HG03521 (cell line): ENCODE measurements at regions not wholly inside any gene's neighbourhood (a gene's known extent, or its start where the extent isn't known, plus 50 kb on each side); places are given as distances from the start of the nearest gene placed in this dataset.

Experiments used
- ATAC-seq: cut with Tn5 transposase; IDR thresholded peaks from one replicate; pipeline ENCODE4 v1.9.1; 2021; ENCODE audit warnings: mild to moderate bottlenecking, moderate library complexity; ENCODE audit not compliant: unreplicated experiment

DNA sequence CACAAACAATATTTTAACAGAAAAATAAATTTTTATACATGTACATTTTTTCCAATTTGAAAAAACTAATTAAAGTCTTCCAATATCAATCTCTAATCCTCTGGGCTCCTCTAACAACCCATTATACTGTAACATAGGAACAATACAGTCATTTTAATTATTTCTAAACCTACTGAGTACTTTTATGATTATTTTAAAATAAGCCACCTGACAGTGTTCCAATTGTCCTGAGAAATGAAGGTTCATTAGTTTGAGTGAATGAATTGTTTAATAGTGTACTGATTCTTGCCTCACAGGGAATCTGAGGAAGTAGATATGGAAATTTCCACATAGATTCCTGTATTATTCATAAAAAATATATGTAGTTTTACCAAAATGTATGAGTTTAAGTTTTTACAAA, 123.1 kb upstream of the EYS start:
- ATAC-seq: no peak

DNA sequence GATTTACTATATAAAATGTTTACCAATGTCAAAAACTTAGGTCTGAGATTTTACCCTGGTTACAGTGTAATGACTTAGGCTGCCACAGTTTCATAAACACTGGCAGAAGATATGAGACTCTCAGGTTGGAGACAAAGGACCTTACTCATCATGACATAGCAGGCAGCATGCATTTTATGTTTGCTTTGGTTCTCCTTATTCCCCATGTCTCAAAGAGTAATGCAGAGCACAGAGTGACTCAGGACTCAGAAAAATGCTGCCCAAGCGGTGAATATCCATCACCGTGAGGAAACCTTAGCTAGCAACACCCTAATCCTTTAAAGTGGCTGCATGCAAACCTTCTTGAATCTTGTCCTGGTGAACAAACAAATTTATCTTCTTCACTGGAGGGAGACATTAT, 112.1 kb upstream of the EYS start:
- no peak for ATAC-seq

DNA sequence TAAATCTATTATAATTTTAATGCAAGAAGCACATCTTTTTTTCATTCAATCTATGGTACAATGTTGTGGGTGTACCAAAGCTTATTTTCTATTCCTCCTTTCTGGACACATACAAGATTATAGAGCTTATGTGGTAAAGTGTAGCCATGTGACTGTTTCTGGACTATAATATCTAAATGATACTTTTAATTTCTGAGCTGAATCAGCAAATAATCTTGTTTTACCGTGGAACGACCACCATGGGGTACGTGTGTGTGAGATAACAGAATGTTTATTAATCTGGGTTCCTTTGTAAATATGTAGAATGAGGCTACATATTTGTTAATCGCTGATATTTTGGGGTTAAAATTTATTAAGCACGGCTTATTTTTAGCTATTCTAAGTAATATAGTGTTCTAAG, 111.5 kb upstream of the EYS start:
- no peak for ATAC-seq

DNA sequence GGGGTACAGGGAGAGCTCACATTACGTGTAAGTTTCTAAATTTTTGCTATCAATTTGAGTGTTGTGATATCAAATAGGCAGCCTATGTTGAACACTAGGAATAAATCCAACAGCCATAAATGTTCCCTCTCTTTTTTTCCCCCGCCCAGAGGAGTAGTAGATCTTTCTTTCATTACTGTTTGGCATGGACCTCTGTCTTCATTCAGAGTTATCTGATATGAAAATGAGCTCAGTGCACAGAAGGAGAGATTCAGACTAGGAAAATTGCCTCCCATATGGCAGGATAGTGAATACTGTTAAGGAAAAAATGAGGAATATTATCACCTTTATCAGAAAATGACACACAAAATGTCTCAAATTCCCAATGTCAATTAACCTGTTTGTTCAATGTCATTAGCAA, 110.0 kb upstream of the EYS start:
- ATAC-seq: no peak

DNA sequence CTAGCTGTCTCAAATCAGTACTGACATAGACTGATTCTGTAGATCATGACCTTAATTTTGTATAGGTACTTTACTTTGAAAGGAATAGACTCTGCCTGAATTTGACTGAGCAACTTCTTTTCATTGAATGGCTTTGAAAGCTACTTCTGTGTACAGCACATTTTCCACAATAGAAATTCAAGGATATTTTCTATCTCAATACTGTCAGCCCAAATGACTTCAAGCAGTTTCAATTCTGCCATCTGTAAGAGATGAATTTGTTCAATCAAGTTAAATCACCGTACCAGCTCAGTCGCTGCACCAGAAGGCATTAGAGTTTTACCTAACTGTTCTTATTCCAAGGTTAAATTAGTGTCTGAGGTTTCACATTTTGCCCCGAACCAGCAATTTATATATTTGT, 107.0 kb upstream of the EYS start:
- no peak for ATAC-seq

DNA sequence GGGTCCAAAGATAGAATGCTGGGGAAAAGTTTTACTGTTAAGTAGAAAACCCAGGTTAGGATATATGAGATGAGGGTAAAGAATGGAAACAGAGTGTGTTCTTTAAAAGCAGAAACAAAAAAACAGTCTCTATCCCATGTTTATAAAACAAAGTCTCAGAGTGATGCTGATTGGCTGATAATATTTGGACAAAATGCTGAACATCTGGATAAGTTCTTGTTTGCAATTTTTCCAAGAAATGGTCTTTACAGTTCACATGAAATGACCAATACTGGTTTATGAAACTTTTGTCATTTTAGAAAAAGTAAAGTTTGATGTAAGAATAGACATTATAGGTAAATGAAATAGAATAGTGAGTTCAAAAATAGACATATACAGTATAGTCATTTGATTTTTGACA, 96.2 kb upstream of the EYS start:
- no peak for ATAC-seq

DNA sequence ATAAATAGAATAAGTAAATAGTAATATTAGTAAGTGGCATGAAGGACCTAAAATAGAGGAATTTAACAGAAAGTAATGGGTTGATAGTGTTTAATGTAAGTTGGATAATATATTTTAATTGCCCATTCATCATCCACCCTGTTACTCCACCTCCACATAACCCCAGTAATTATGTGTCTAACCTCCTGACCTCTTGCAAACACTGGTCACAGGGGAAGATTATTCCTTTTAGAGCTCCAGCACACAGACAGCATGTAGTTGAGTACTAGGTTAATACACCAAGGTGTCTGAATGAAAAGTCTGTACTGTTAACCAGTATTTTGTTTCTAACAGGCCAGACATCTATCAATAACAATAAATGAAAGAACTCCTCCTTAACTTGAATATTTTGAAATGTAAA, 92.4 kb upstream of the EYS start:
- ATAC-seq: no peak

DNA sequence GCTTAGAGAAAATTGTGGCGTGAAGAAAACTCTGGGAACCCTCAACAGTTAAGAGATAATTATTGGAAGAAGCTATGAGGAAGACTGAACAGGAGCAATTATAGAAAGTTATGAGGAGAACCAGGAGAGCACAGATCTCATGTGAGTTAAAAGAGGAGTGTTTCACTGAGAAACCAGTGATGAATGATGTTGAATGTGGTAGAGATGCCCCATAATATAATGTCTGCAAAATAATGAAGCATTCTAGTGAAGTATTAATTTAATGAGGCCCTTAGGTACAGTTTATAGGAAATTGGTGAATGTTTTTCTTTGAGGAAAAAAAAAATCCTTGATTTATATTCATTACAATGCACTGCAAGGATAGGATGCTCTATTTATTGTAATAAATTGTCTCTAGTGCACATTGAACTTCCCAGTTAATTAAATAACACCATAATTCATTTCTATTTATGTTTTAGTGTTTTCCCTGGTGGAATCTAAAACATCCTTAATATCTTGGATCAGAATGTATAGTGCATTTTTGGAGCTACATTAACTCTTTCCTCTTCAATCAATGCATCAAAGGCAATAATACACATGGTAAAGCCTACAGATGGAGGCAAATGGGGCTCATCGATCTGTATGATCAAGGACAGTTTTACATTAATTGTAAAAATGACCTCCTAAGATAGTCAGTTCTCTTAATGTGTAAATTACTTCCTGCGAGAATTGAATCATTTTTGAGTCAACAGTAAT, 91.4 kb upstream of the EYS start:
- ATAC-seq: no peak

DNA sequence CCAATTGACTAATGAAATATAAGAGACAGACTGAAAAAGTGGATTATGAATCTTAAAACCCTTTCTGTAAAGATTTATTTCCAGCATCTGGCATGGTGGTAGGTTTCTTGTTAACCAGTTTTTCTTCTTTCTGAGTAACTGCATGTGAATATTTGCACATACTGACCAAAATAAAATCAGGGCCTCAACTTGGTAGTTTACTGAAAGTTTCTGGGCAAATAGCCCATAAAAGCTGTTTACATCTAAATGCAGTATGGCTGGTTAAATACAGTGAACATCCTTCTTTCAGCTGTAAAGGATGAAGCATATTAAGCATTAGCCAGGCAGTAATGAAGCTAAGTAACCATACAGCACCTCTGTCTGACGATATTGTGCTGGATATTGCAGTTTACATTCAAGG, 83.6 kb upstream of the EYS start:
- ATAC-seq: no peak

DNA sequence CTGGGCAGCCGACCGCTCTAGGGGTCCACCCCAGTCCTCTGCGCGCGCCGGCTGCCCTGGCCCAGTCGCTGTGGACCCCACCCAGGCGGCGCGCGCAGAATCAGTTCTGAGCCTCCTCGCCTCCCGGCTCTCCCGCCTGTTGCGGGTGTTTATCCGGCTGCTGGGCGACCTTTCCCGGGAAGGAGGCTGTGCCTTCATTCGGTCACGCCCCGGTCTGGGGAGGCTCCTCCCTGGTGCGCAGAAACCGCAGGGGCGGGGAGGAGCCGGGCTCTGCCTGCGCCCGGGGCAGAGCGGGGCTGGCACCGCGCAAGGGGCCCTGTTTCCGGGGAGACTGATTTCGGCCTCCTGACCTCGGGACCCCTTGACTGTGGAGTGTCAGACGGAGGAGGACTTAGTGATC, 80.8 kb upstream of the EYS start:
- no peak for ATAC-seq

DNA sequence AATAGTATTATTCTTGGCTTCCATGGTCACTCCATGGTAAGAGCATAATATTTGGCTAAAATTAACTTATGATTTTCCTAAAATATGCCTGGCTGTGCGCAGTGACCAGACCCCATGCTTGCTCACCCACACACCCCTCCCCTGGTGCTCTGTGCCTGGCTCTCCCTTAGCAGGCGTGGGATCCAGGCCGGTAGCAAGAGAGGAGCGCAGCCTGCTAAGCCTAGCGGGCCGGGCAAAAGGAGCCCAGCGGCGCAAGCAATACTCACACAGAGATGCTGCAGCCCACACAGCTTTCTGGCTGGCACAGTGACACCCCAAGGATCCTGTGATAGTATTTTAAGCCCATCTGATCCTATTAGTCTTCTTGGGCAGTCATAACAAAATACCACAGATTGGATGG, 79.8 kb upstream of the EYS start:
- no peak for ATAC-seq

DNA sequence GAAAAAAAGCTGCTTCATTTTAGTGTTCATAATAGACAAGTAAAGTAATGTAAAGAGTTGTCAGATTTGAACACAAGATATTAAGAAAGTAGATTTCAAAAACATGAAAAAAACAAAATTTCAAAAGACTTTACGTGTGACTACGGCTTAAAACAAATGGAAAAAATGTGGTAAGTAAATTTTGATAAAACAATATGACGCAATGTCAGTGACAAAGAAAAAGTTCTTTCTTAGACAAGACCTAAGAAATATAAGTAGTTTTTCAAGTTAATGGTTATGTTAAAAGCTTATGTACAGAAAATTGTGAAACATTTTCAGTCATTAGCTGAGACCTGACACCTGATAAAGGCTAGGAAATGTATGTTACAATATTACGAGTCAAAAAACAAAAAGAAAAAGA, 73.7 kb upstream of the EYS start:
- no peak for ATAC-seq

DNA sequence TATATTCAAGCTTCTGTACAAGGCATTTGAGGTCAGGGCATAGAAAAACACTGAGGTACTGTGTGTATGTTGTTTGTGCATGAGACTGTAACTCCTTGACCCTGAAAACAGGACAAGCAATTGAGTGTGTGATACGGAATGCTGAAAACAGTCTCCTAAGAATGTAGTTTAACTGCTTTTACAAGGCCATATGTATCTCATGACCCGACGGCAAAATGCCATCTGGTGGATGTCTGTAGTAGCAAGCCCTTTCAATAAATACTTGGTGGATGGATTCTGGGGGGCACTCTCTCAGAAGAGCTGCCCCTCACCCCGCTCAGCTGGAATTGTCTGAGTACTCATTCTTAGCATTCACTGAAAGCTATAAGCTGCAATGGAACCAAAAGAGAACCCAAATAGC, 69.3 kb upstream of the EYS start:
- ATAC-seq: no peak

DNA sequence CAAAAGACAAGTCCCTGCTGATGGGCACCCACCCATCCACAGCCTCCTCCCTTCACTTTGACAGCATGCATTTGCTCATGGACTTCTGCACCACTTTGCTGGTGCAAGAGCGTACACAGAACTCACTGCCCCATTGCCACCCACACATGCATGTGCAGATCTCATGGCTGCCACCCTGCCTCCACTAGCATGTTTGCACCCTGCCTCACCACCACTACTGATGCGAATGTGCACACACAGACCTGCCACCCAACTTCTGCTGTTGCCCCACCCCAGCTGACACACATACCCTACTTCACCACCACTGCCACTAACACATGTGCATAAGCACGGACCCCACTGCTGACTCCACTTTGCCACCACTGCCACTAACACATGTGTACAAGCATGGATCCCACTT, 64.9 kb upstream of the EYS start:
- no peak for ATAC-seq

DNA sequence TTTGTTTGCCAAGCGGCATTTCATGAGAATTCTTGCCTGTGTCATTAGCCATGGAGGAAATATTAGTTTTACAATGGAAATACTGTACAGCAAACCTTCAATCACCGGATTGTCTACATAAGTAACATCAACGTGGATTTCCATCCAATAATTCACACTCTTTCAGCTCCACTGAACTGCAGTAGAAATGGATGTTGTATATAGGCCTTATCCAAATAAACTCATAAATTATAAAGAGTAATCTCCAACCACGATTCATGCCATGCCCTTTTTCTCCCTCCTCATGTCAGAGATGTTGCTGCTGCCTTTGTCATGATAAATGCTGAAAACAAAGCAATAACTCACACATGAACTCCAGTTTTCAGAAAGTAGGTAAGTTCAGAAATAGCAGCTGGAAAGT, 54.9 kb upstream of the EYS start:
- ATAC-seq: no peak

DNA sequence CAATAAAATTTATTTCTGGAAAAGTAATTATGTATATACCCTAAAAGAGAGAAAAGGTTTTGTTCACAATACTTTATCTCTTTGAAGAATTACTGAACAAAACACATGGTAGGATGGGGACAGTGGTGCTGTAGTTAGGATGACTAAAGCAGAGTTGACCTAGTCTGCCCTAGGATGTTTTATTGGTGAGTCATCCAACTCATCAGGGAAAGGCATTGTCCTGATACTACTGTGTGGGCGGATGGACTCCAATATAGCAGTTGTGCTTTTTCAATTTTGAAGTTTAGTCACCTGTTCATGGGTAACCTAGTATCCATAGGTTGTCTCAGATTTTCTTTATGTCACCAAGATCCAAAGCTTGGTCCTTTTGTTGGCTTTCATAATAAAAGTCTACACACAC, 53.3 kb upstream of the EYS start:
- ATAC-seq: no peak
